Osteocyte (in vitro differentiated cells): ENCODE measurements at regions not wholly inside any gene's neighbourhood (a gene's known extent, or its start where the extent isn't known, plus 50 kb on each side); places are given as distances from the start of the nearest gene placed in this dataset.
A peak's percentile ranks its signal among the peaks of the same experiment; 100 is the strongest.

Experiments used
- DNase-seq: peaks from one replicate; pipeline ENCODE4 v3.0.0; 2021; ENCODE audit warnings: mixed read lengths; ENCODE audit not compliant: unreplicated experiment; ENCODE audit errors: extremely low spot score
- H3K27ac Mint-ChIP-seq: one replicate; pipeline ENCODE4 v1.8.0; 2021; ENCODE audit warnings: mild to moderate bottlenecking, mixed read lengths; ENCODE audit not compliant: unreplicated experiment
- H3K27me3 Mint-ChIP-seq: one replicate; pipeline ENCODE4 v1.8.0; 2021; ENCODE audit warnings: mixed read lengths; ENCODE audit not compliant: unreplicated experiment
- H3K36me3 Mint-ChIP-seq: one replicate; pipeline ENCODE4 v1.8.0; 2021; ENCODE audit warnings: mixed read lengths; ENCODE audit not compliant: unreplicated experiment
- H3K4me1 Mint-ChIP-seq: one replicate; pipeline ENCODE4 v1.8.0; 2021; ENCODE audit warnings: mixed read lengths; ENCODE audit not compliant: unreplicated experiment
- H3K4me3 Mint-ChIP-seq: one replicate; pipeline ENCODE4 v1.8.0; 2021; ENCODE audit warnings: mild to moderate bottlenecking, moderate library complexity, mixed read lengths; ENCODE audit not compliant: unreplicated experiment
- H3K9me3 Mint-ChIP-seq: one replicate; pipeline ENCODE4 v1.8.0; 2021; ENCODE audit warnings: mixed read lengths; ENCODE audit not compliant: unreplicated experiment
- CTCF ChIP-seq: fragments of 200-600 bp; sonication (generic); IDR thresholded peaks from 2 replicates; pipeline ENCODE4 v1.5.0; 2021; ENCODE audit warnings: antibody characterized with exemption, mild to moderate bottlenecking, moderate library complexity

- Mint-ChIP-seq H3K36me3 (no peaks in the 10 kb centered on the region), H3K27ac (no peak overlapping the region), H3K27me3 (peaks cover 23% of the 10 kb centered on the region), H3K4me3 (no peak overlapping the region), H3K9me3 (no peaks in the 10 kb centered on the region), H3K4me1 (no peaks in the 10 kb centered on the region)
- no peak for DNase-seq
- no peak for TF ChIP-seq CTCF
Measured at GRCh38 chr2:191565647-191566198, 112.2 kb upstream of the NABP1 start.

GRCh38 chr2:191566344-191566743 lies 111.6 kb upstream of the NABP1 start:
- H3K4me1 Mint-ChIP-seq, result peaks cover 4% of the 10 kb centered on the region
- peaks cover 23% of the 10 kb centered on the region for H3K27me3 Mint-ChIP-seq
- no peaks in the 10 kb centered on the region for H3K36me3 Mint-ChIP-seq
- no peak overlapping the region for H3K4me3 Mint-ChIP-seq
- peak; percentile 86 for TF ChIP-seq CTCF
- no peak overlapping the region for H3K27ac Mint-ChIP-seq
- no peak for DNase-seq
- no peaks in the 10 kb centered on the region for H3K9me3 Mint-ChIP-seq

GRCh38 chr2:191567206-191567605 lies 110.7 kb upstream of the NABP1 start:
- Mint-ChIP-seq H3K9me3 (no peaks in the 10 kb centered on the region), H3K27me3 (peaks cover 19% of the 10 kb centered on the region), H3K4me1 (peaks cover 7% of the 10 kb centered on the region), H3K4me3 (no peak overlapping the region), H3K36me3 (no peaks in the 10 kb centered on the region), H3K27ac (no peak overlapping the region)
- DNase-seq, result no peak
- TF ChIP-seq CTCF, result no peak

- Mint-ChIP-seq H3K27ac (no peak overlapping the region), H3K36me3 (no peaks in the 10 kb centered on the region), H3K4me1 (peaks cover 12% of the 10 kb centered on the region), H3K27me3 (peaks cover 11% of the 10 kb centered on the region), H3K4me3 (no peak overlapping the region), H3K9me3 (no peaks in the 10 kb centered on the region)
- no peak for DNase-seq
- peak; percentile 7 for TF ChIP-seq CTCF
Measured at GRCh38 chr2:191569025-191569424, 108.9 kb upstream of the NABP1 start.

GRCh38 chr2:191571163-191571769 lies 106.7 kb upstream of the NABP1 start:
- Mint-ChIP-seq H3K4me3 (peak overlapping the region; percentile 75), H3K4me1 (peaks cover 16% of the 10 kb centered on the region)
- TF ChIP-seq CTCF, result peak; percentile 60

More at GRCh38 chr2:191571163-191571769, 106.7 kb upstream of the NABP1 start:
- DNase-seq, result no peak
- H3K36me3 Mint-ChIP-seq, result no peaks in the 10 kb centered on the region
- H3K9me3 Mint-ChIP-seq, result no peaks in the 10 kb centered on the region
- no peaks in the 10 kb centered on the region for H3K27me3 Mint-ChIP-seq
- H3K27ac Mint-ChIP-seq, result peak overlapping the region; percentile 71
